Panc1 (cell line): ENCODE measurements at regions not wholly inside any gene's neighbourhood (a gene's known extent, or its start where the extent isn't known, plus 50 kb on each side); places are given as distances from the start of the nearest gene placed in this dataset.

Experiments
- ATAC-seq: fragments of 200-7000 bp; cut with Tn5 transposase; 2 replicates; pipeline ENCODE4 v1.9.1; 2020; ENCODE audit warnings: mild to moderate bottlenecking, moderate library complexity
- BruUV-seq: library from RNA; stranded (reverse); fragments of 400-500 nt; replicated peaks from 2 replicates; lab custom pipeline; 2021; lab: Mats Ljungman, UMichigan
- CTCF ChIA-PET: fragments of 300-600 bp; sonication (Branson Sonifier 250); formaldehyde crosslinking; loops from one replicate; lab custom pipeline; 2022; ENCODE audit warnings: antibody characterized with exemption; lab: Charles Lee
- POLR2A ChIA-PET: fragments of 300-600 bp; sonication (Branson Sonifier 250); formaldehyde crosslinking; loops from one replicate; lab custom pipeline; 2022; ENCODE audit warnings: antibody characterized with exemption; lab: Charles Lee
- DNase-seq: peaks from one replicate; pipeline ENCODE4 v3.0.0-alpha.2; 2010; ENCODE audit warnings: low read depth, low spot score
- H3K27ac ChIP-seq: 2 replicates; pipeline ENCODE4 v1.5.1; 2011; ENCODE audit warnings: mild to moderate bottlenecking, low read length, inconsistent platforms
- H3K27me3 ChIP-seq: fragments of 200-500 bp; sonication (Bioruptor generic); 2 replicates; pipeline ENCODE4 v1.6.0; 2014; ENCODE audit warnings: low read length, inconsistent platforms; ENCODE audit not compliant: control insufficient read depth, insufficient read depth
- H3K36me3 ChIP-seq: fragments of 200-500 bp; sonication (Bioruptor generic); 2 replicates; pipeline ENCODE4 v1.5.1; 2014; ENCODE audit warnings: inconsistent platforms, mild to moderate bottlenecking, low read length, moderate library complexity; ENCODE audit not compliant: control insufficient read depth, insufficient read depth
- H3K4me1 ChIP-seq: 2 replicates; pipeline ENCODE4 v1.5.1; 2011; ENCODE audit warnings: inconsistent platforms, mild to moderate bottlenecking, low read length, moderate library complexity; ENCODE audit not compliant: control insufficient read depth, insufficient read depth
- H3K4me3 ChIP-seq, 2 experiments: 2 replicates each; pipeline ENCODE4 v1.5.1; 2011 to 2012; ENCODE audit warnings: low read depth in 2 of 2, low read length in 2 of 2, mild to moderate bottlenecking in 2 of 2, inconsistent platforms in 1 of 2, moderate library complexity in 1 of 2
- H3K9me3 ChIP-seq: fragments of 200-500 bp; sonication (Bioruptor generic); 2 replicates; pipeline ENCODE4 v1.5.1; 2014; ENCODE audit warnings: low read depth, mild to moderate bottlenecking, inconsistent platforms, low read length, moderate library complexity; ENCODE audit not compliant: control insufficient read depth, insufficient read depth
- POLR2AphosphoS5 ChIP-seq: IDR thresholded peaks from 2 replicates; pipeline ENCODE4 v1.6.1; 2012; ENCODE audit warnings: mild to moderate bottlenecking, low read depth, low read length, moderate library complexity
- SIN3A ChIP-seq: IDR thresholded peaks from 2 replicates; pipeline ENCODE4 v1.6.1; 2012; ENCODE audit warnings: low read depth, mild to moderate bottlenecking, low read length, moderate library complexity, borderline replicate concordance; ENCODE audit not compliant: insufficient read depth
- TCF7L2 ChIP-seq: IDR thresholded peaks from 2 replicates; pipeline ENCODE4 v1.6.1; 2011; ENCODE audit warnings: mild to moderate bottlenecking, low read depth, low read length, inconsistent platforms
- in situ Hi-C: cut with HindIII; loops from 2 replicates; pipeline ENCODE4 v1.10.0; 2016; ENCODE audit warnings: low sequenced_read_pairs, low pct_unique_long_range_greater_than_20kb
- intact Hi-C: fragments of 100-400 bp; cut with micrococcal nuclease; formaldehyde crosslinking; loops from one replicate; pipeline ENCODE4 v1.10.0; 2022; ENCODE audit not compliant: unreplicated experiment
- TF ChIP-seq, protein P1 (sequence below), 2 experiments: IDR thresholded peaks; 2 replicates each; pipeline ENCODE4 v1.6.1; 2011 to 2012; ENCODE audit warnings: low read depth in 2 of 2, control low read depth in 1 of 2, low read length in 1 of 2, mild to moderate bottlenecking in 1 of 2, moderate library complexity in 1 of 2; ENCODE audit not compliant: insufficient read depth in 1 of 2
- TF ChIP-seq, protein P2 (sequence below): fragments of 450-650 bp; IDR thresholded peaks from 2 replicates; pipeline ENCODE4 v1.5.1; 2017; ENCODE audit warnings: mild to moderate bottlenecking

DNA sequence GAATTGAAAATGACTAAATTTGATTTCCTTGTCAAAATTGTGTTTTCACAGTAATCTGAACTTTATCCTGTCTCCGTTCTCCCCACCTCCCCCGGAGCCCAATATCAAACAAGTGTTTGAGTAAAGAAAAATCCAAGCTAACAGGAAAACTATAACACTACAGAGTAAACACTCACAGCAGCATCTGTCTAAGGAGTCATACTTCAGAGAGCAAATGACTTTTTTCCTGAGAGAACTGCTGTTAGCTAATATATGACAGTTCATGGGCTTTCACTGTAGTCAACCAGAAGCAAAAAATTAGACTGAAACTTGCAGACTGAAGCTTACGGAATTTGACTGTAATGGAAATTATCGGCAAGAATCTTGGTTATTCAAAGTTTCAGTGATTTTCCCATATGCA, 321.7 kb downstream of the ANKRD50 start:
- ChIA-PET CTCF (no interaction called here), POLR2A (interaction anchor here (0.6 kb wide), 1 partner anchor 20 kb away, joined by 3 read pairs; no protein-coding TSS in a partner anchor)
- Histone ChIP-seq H3K4me1 (no peaks in the 10 kb centered on the region), H3K36me3 (no peaks in the 10 kb centered on the region), H3K27ac (no peak overlapping the region), H3K27me3 (no peaks in the 10 kb centered on the region), H3K4me3 (no peak overlapping the region), H3K9me3 (no peaks in the 10 kb centered on the region)
- BruUV-seq = no TSS peak
- in situ Hi-C loops = no loop called here
- ATAC-seq (no peak), DNase-seq (no peak)
- TF ChIP-seq TCF7L2 (no peak), SIN3A (no peak), POLR2AphosphoS5 (no peak)
- TF ChIP-seq, protein P1, sequence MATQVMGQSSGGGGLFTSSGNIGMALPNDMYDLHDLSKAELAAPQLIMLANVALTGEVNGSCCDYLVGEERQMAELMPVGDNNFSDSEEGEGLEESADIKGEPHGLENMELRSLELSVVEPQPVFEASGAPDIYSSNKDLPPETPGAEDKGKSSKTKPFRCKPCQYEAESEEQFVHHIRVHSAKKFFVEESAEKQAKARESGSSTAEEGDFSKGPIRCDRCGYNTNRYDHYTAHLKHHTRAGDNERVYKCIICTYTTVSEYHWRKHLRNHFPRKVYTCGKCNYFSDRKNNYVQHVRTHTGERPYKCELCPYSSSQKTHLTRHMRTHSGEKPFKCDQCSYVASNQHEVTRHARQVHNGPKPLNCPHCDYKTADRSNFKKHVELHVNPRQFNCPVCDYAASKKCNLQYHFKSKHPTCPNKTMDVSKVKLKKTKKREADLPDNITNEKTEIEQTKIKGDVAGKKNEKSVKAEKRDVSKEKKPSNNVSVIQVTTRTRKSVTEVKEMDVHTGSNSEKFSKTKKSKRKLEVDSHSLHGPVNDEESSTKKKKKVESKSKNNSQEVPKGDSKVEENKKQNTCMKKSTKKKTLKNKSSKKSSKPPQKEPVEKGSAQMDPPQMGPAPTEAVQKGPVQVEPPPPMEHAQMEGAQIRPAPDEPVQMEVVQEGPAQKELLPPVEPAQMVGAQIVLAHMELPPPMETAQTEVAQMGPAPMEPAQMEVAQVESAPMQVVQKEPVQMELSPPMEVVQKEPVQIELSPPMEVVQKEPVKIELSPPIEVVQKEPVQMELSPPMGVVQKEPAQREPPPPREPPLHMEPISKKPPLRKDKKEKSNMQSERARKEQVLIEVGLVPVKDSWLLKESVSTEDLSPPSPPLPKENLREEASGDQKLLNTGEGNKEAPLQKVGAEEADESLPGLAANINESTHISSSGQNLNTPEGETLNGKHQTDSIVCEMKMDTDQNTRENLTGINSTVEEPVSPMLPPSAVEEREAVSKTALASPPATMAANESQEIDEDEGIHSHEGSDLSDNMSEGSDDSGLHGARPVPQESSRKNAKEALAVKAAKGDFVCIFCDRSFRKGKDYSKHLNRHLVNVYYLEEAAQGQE (IDR thresholded peaks at IDR 0.05; ENCODE audit: insufficient read depth in 1 of 2, low read depth in 2 of 2, low read length in 1 of 2) = no peak
- TF ChIP-seq, protein P2, sequence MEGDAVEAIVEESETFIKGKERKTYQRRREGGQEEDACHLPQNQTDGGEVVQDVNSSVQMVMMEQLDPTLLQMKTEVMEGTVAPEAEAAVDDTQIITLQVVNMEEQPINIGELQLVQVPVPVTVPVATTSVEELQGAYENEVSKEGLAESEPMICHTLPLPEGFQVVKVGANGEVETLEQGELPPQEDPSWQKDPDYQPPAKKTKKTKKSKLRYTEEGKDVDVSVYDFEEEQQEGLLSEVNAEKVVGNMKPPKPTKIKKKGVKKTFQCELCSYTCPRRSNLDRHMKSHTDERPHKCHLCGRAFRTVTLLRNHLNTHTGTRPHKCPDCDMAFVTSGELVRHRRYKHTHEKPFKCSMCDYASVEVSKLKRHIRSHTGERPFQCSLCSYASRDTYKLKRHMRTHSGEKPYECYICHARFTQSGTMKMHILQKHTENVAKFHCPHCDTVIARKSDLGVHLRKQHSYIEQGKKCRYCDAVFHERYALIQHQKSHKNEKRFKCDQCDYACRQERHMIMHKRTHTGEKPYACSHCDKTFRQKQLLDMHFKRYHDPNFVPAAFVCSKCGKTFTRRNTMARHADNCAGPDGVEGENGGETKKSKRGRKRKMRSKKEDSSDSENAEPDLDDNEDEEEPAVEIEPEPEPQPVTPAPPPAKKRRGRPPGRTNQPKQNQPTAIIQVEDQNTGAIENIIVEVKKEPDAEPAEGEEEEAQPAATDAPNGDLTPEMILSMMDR = no peak
- intact Hi-C loops = no loop called here

DNA sequence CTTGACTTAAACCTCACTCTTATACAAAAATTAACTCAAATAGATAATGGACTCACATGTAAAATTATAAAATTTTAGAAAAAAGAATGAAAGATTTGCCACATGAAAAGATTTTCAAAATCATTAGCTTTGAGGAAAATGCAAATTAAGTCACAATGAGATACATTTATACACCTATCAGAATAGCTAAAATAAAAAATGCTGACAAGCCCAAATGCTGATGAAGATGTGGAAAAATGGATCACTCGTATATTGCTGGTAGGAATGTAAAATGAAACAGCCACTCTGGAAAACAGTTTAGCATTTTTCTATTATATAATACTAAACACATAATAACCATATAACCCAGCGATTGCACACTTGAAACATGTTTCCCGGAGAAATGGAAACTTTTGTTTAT, 316.2 kb downstream of the ANKRD50 start:
- H3K4me3 ChIP-seq = no peak overlapping the region
- intact Hi-C loops (no loop called here), in situ Hi-C loops (no loop called here)
- BruUV-seq = no TSS peak
- DNase-seq (no peak), ATAC-seq (no peak)
- H3K4me1 ChIP-seq = no peaks in the 10 kb centered on the region
- H3K27me3 ChIP-seq = no peaks in the 10 kb centered on the region
- no peaks in the 10 kb centered on the region for H3K9me3 ChIP-seq
- no peak for TF ChIP-seq POLR2AphosphoS5
- TF ChIP-seq TCF7L2 = no peak
- no peak for TF ChIP-seq SIN3A
- TF ChIP-seq, protein P1 (IDR thresholded peaks at IDR 0.05; ENCODE audit: insufficient read depth in 1 of 2, low read depth in 2 of 2, low read length in 1 of 2) = no peak
- TF ChIP-seq, protein P2 = no peak
- ChIA-PET CTCF (no interaction called here), POLR2A (no interaction called here)
- H3K36me3 ChIP-seq = no peaks in the 10 kb centered on the region
- H3K27ac ChIP-seq = no peak overlapping the region
